HG02610 (cell line): ENCODE measurements at regions not wholly inside any gene's neighbourhood (a gene's known extent, or its start where the extent isn't known, plus 50 kb on each side); places are given as distances from the start of the nearest gene placed in this dataset.

ENCODE experiments used
- ATAC-seq: cut with Tn5 transposase; IDR thresholded peaks from one replicate; pipeline ENCODE4 v1.9.1; 2021; ENCODE audit warnings: mild to moderate bottlenecking, moderate library complexity; ENCODE audit not compliant: unreplicated experiment

- no peak for ATAC-seq
Observed at GRCh38 chr13:92938486-92939020, 288.1 kb upstream of the GPC6 start.

- ATAC-seq, result no peak
Observed at GRCh38 chr13:92941167-92941566, 285.4 kb upstream of the GPC6 start.

- no peak for ATAC-seq
Observed at GRCh38 chr13:92947770-92948434, 278.7 kb upstream of the GPC6 start.

- ATAC-seq, result no peak
Observed at GRCh38 chr13:92950771-92951170, 275.8 kb upstream of the GPC6 start.

GRCh38 chr13:92951273-92951890, 275.2 kb upstream of the GPC6 start:
- ATAC-seq, result no peak

GRCh38 chr13:92952161-92952560, 274.4 kb upstream of the GPC6 start:
- ATAC-seq, result no peak

GRCh38 chr13:92954746-92955145, 271.9 kb upstream of the GPC6 start:
- ATAC-seq, result no peak

- ATAC-seq, result no peak
Observed at GRCh38 chr13:92959790-92960189, 266.8 kb upstream of the GPC6 start.

- ATAC-seq, result no peak
Observed at GRCh38 chr13:92963029-92963428, 263.6 kb upstream of the GPC6 start.

- no peak for ATAC-seq
Observed at GRCh38 chr13:92966341-92966740, 260.3 kb upstream of the GPC6 start.

- no peak for ATAC-seq
Observed at GRCh38 chr13:92966900-92967299, 259.7 kb upstream of the GPC6 start.

- no peak for ATAC-seq
Observed at GRCh38 chr13:92967923-92968322, 258.7 kb upstream of the GPC6 start.

- no peak for ATAC-seq
Observed at GRCh38 chr13:92972751-92973150, 253.9 kb upstream of the GPC6 start.

- no peak for ATAC-seq
Observed at GRCh38 chr13:92974905-92975429, 251.6 kb upstream of the GPC6 start.

GRCh38 chr13:92976657-92977056, 249.9 kb upstream of the GPC6 start:
- ATAC-seq, result no peak

GRCh38 chr13:92984151-92984550, 242.5 kb upstream of the GPC6 start:
- no peak for ATAC-seq

GRCh38 chr13:92989301-92989700, 237.3 kb upstream of the GPC6 start:
- ATAC-seq, result no peak

- no peak for ATAC-seq
Observed at GRCh38 chr13:92991692-92992091, 234.9 kb upstream of the GPC6 start.

GRCh38 chr13:92994056-92994455, 232.6 kb upstream of the GPC6 start:
- no peak for ATAC-seq

GRCh38 chr13:93001866-93002461, 224.6 kb upstream of the GPC6 start:
- ATAC-seq, result no peak

- no peak for ATAC-seq
Observed at GRCh38 chr13:93003531-93003930, 223.1 kb upstream of the GPC6 start.

GRCh38 chr13:93004919-93005318, 221.7 kb upstream of the GPC6 start:
- ATAC-seq, result no peak
